ENCODE measurements at regions not wholly inside any gene's neighbourhood (a gene's known extent, or its start where the extent isn't known, plus 50 kb on each side); places are given as distances from the start of the nearest gene placed in this dataset.

GRCh38 chr7:136133551-136133950, 156.4 kb upstream of the MTPN start:
- DNase-seq (no peak), ATAC-seq (no peak)
- no peak overlapping the region for H3K27ac ChIP-seq
- no peaks in the 10 kb centered on the region for H3K4me1 ChIP-seq
- H3K27me3 ChIP-seq, result no peaks in the 10 kb centered on the region
- no peaks in the 10 kb centered on the region for H3K36me3 ChIP-seq
- intact Hi-C loops (cut with DNase I), result no loop called here
- no peaks in the 10 kb centered on the region for H3K9me3 ChIP-seq
- TF ChIP-seq CTCF (IDR thresholded peaks at IDR 0.05), result no peak
- no peak overlapping the region for H3K4me3 ChIP-seq

GRCh38 chr7:136131304-136131630, 154.1 kb upstream of the MTPN start:
- H3K4me1 ChIP-seq, result no peaks in the 10 kb centered on the region
- no peaks in the 10 kb centered on the region for H3K9me3 ChIP-seq
- ATAC-seq (no peak), DNase-seq (no peak)
- no peak for TF ChIP-seq CTCF (IDR thresholded peaks at IDR 0.05)
- H3K4me3 ChIP-seq, result no peak overlapping the region
- intact Hi-C loops (cut with DNase I), result no loop called here
- H3K27me3 ChIP-seq, result no peaks in the 10 kb centered on the region
- no peaks in the 10 kb centered on the region for H3K36me3 ChIP-seq
- H3K27ac ChIP-seq, result no peak overlapping the region

- Histone ChIP-seq H3K4me3 (no peak overlapping the region), H3K27ac (no peak overlapping the region), H3K4me1 (no peaks in the 10 kb centered on the region), H3K9me3 (no peaks in the 10 kb centered on the region), H3K36me3 (no peaks in the 10 kb centered on the region), H3K27me3 (no peaks in the 10 kb centered on the region)
- ATAC-seq, result no peak
- intact Hi-C loops (cut with DNase I), result no loop called here
- DNase-seq, result no peak
- TF ChIP-seq CTCF (IDR thresholded peaks at IDR 0.05), result no peak
Measured at GRCh38 chr7:136130511-136131303, 153.5 kb upstream of the MTPN start.

GRCh38 chr7:136128050-136128449, 150.9 kb upstream of the MTPN start:
- no peak for TF ChIP-seq CTCF (IDR thresholded peaks at IDR 0.05)
- H3K36me3 ChIP-seq, result no peaks in the 10 kb centered on the region
- DNase-seq (no peak), ATAC-seq (no peak)
- H3K27ac ChIP-seq, result no peak overlapping the region
- intact Hi-C loops (cut with DNase I), result no loop called here
- no peaks in the 10 kb centered on the region for H3K4me1 ChIP-seq
- H3K9me3 ChIP-seq, result no peaks in the 10 kb centered on the region
- H3K27me3 ChIP-seq, result no peaks in the 10 kb centered on the region
- no peak overlapping the region for H3K4me3 ChIP-seq

GRCh38 chr7:136123352-136123751, 146.2 kb upstream of the MTPN start:
- no peak for DNase-seq
- Histone ChIP-seq H3K27me3 (no peaks in the 10 kb centered on the region), H3K36me3 (no peaks in the 10 kb centered on the region), H3K4me1 (no peaks in the 10 kb centered on the region), H3K27ac (no peak overlapping the region), H3K9me3 (no peaks in the 10 kb centered on the region), H3K4me3 (no peak overlapping the region)
- TF ChIP-seq CTCF (IDR thresholded peaks at IDR 0.05), result no peak
- ATAC-seq, result no peak
- intact Hi-C loops (cut with DNase I), result no loop called here

Data from left lung (tissue), 4 donors.